GM12874 (cell line): ENCODE measurements at regions not wholly inside any gene's neighbourhood (a gene's known extent, or its start where the extent isn't known, plus 50 kb on each side); places are given as distances from the start of the nearest gene placed in this dataset.

Source experiments
- TF ChIP-seq, protein P1 (sequence below): IDR thresholded peaks from 2 replicates; pipeline ENCODE4 v1.5.1; 2011; ENCODE audit warnings: low read depth, mild to moderate bottlenecking, control low read depth, low read length, moderate library complexity; ENCODE audit not compliant: insufficient read depth

DNA sequence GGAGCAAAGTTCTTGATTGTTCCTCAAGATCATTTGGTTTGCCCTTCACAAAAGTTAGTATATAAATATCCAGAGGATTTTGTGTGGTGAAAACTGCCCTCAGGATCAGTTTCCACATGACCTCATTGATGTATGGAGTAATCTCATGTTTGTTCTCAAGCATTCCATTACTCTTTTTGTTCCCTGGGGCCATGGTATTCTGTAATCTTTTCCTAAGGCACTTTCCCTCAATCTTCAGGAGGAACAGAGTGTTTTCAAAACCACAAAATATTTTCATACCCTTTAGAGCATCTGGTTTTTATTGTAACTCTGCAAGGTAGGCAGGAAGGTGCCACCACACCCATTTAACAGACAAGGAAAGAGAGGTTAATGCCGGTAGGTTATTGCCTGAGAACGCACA, 99.6 kb downstream of the FAM181B start:
- TF ChIP-seq, protein P1, sequence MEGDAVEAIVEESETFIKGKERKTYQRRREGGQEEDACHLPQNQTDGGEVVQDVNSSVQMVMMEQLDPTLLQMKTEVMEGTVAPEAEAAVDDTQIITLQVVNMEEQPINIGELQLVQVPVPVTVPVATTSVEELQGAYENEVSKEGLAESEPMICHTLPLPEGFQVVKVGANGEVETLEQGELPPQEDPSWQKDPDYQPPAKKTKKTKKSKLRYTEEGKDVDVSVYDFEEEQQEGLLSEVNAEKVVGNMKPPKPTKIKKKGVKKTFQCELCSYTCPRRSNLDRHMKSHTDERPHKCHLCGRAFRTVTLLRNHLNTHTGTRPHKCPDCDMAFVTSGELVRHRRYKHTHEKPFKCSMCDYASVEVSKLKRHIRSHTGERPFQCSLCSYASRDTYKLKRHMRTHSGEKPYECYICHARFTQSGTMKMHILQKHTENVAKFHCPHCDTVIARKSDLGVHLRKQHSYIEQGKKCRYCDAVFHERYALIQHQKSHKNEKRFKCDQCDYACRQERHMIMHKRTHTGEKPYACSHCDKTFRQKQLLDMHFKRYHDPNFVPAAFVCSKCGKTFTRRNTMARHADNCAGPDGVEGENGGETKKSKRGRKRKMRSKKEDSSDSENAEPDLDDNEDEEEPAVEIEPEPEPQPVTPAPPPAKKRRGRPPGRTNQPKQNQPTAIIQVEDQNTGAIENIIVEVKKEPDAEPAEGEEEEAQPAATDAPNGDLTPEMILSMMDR = no peak

DNA sequence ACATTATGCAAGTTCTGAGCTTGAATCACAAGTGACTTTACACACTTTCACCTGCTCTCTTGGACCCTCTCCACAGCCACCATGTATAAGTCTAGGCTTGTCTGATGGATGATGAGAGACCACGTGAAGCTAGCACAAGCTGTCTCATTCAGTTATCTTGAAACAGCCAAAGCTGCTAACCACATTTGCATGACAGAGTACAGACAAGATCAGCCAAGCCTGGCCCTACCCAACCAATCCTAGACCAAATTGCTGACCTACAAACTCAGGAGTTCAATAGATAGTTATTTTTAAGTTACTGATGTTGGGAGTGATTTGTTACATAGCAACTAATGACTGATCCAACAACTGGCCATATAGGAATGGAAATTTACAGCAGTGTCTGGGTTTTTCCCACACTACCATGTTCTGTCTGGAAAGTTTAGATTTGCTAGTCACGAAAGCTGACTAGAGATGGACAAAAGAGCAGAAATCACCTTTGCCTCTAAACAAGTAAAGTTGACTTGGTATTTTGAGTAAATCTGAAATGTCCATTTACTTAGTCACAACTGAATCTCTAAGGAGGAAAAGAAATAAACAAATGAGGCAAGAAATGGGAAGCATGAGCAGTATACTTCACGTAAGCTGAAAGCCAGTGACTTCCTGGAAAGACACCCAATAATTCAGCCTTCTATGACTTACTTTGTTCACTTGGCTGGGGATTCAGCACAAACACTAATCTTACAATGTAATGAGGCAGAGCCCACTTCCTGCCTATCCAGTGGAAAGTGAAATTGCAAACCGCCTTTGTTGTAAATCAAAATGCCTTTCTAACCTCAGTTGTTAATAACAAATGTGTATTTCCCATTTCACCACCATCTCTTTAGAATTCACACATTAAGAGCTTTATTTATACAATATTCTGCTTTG, 101.7 kb downstream of the FAM181B start:
- TF ChIP-seq, protein P1 = no peak

DNA sequence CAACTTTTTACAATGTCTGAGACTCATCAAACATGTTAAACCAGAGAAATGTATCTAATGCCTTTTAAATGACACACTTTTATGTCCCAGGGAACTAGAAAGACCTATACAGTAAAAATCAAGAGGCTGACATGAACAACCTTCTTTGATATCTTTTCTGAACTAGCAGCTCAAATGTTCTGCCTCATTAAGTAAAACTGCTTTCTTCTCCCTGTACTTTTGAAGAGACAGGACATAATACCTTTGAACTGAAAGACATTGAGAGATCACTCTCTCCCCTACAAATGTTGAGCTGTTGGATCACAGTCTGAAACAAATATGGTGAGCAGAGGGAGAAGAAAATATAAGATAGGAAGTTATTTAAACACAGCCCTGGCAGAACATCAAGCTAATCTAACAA, 123.0 kb downstream of the FAM181B start:
- TF ChIP-seq, protein P1 = no peak

DNA sequence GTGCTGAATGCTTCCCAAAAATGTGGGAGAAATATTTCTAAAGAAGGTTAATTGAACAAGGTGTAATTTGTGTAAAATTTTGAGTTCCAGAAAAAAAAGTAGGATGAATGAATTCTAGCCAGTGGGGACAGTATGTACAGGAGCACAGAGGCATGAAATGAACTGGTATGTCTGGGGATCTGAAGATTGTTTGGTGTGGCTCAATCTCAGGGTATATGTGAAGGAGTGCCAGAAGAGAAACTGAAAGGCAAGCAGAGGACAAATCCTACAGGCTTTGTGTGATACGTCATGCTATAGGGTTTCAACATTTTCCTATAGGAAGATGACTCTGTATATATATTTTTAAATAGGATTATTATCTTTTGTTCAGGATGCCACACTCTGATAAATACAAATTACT, 126.9 kb downstream of the FAM181B start:
- TF ChIP-seq, protein P1 = no peak

DNA sequence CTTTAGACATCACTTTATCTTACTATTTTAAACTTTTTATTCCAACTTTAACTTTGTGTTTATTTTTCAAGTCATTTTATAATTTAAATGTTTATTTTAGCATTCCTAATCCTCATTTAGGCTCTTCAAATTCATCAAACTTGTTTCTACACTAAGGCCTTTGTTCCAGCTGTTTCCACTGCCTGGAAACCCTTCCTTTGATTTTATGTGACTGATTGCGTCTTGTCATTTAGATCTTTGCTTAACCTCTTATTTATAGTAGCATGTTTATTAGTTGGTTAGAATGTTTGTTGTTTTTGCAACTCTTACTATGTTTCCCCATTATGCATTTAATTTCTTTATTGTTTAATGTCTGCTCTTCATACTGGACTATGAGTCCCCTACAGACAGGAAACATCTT, 132.0 kb downstream of the FAM181B start:
- TF ChIP-seq, protein P1 = no peak

DNA sequence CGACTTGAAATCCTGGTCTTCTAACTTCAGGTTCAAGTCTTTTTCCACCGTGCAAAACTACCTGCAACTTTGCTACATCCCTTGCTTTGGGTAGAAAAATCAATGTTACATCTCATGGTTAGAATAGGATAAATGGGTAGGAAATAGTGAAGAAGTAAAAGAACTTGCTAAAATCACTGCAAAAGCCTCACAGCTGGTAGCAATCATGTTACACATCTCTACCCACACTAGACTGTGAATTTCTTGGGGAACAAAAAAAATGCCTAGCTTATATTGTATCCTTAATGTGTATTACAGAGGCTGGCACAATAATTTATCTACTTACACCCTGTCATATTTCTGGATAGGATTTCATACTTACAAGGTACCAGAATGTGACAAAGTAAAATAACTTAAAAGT, 133.8 kb downstream of the FAM181B start:
- TF ChIP-seq, protein P1 = no peak

DNA sequence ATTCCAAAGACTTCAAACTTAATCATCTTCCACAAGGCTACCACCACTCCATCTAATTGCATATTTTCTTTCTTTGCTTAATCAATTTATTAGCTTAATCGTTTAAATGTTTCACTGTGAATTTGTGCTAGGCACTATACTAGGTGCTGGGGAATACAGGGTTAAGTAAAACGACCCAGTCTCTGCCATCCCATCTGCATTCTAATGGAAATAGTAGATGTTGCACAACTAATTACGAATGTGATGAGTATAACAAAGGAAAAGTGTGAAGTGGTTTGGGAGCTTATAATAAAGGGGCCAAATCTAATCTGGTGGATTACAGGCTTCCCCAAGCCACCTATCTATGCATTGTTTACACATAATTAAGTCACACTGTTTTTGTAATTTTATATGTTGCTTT, 147.1 kb downstream of the FAM181B start:
- TF ChIP-seq, protein P1 = no peak
